OCI-LY1 (cell line): ENCODE measurements at regions not wholly inside any gene's neighbourhood (a gene's known extent, or its start where the extent isn't known, plus 50 kb on each side); places are given as distances from the start of the nearest gene placed in this dataset.

Experiments used
- EZH2 ChIP-seq: fragments of 200-600 bp; sonication (generic), shearing (Covaris generic); IDR thresholded peaks from 2 replicates; pipeline ENCODE4 v1.8.0; 2017; ENCODE audit warnings: borderline replicate concordance, mixed run types, mild to moderate bottlenecking, antibody characterized with exemption, low read length, moderate library complexity, mixed read lengths
- TF ChIP-seq, protein P1 (sequence below): fragments of 200-600 bp; sonication (generic), shearing (Covaris generic); IDR thresholded peaks from 2 replicates; pipeline ENCODE4 v1.5.1; 2017; ENCODE audit warnings: mild to moderate bottlenecking, antibody characterized with exemption, low read length, moderate library complexity, mixed read lengths

DNA sequence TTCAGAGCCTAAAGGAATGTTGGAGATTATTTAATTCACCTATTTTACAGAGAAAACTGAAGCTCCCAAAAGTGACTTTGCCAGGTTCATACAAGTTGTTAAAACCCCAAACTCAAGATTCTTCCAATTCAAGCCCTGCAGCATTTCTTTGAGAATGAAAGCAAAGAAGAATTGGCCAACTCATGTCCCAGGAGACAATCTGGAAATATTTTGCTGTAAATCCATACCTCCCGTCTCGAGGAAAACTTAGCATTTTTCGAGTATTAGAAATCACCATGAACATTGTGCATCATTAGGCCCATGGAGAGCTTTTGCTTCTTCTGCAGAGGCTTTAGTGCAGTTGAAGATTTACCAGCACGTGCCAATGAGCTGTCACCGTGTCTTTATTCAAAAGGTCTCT is 176.4 kb upstream of the KCNJ16 start:
- TF ChIP-seq EZH2, result no peak
- TF ChIP-seq, protein P1, sequence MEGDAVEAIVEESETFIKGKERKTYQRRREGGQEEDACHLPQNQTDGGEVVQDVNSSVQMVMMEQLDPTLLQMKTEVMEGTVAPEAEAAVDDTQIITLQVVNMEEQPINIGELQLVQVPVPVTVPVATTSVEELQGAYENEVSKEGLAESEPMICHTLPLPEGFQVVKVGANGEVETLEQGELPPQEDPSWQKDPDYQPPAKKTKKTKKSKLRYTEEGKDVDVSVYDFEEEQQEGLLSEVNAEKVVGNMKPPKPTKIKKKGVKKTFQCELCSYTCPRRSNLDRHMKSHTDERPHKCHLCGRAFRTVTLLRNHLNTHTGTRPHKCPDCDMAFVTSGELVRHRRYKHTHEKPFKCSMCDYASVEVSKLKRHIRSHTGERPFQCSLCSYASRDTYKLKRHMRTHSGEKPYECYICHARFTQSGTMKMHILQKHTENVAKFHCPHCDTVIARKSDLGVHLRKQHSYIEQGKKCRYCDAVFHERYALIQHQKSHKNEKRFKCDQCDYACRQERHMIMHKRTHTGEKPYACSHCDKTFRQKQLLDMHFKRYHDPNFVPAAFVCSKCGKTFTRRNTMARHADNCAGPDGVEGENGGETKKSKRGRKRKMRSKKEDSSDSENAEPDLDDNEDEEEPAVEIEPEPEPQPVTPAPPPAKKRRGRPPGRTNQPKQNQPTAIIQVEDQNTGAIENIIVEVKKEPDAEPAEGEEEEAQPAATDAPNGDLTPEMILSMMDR, result no peak
